NB4 (cell line): ENCODE measurements at regions not wholly inside any gene's neighbourhood (a gene's known extent, or its start where the extent isn't known, plus 50 kb on each side); places are given as distances from the start of the nearest gene placed in this dataset.

Source experiments
- POLR2A ChIP-seq: IDR thresholded peaks from 2 replicates; pipeline ENCODE4 v1.6.1; 2011; ENCODE audit warnings: mild to moderate bottlenecking; ENCODE audit not compliant: insufficient read length; ENCODE audit errors: extremely low read depth
- TF ChIP-seq, protein P1 (sequence below): IDR thresholded peaks from one replicate; pipeline ENCODE4 v1.5.1; 2012; ENCODE audit warnings: low read depth, low read length

DNA sequence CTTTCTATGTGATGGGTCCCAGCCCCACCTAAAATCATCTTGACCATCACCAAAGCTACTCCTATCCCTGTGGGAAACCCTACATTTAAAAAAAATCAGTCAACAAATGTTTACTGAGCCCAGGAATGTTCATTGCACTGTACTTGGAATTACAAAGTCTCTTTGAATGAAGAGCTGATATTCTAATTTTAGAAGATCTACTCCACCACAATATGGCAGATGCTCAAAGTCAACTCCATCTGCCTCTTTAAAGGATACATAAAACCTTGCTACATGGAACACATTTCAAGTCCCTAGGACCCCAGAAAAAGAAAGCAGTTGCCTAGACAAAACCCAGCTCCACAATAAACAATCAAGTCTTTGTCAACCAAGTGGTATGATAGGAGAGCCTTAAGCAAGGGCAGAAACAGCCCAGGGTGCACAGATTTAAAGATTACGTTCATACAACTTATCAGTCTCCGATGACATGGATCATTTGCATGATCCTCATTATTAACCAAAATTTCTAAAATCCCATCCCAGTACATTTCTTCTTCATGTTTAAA is 234.3 kb upstream of the ACVR2A start:
- TF ChIP-seq, protein P1, sequence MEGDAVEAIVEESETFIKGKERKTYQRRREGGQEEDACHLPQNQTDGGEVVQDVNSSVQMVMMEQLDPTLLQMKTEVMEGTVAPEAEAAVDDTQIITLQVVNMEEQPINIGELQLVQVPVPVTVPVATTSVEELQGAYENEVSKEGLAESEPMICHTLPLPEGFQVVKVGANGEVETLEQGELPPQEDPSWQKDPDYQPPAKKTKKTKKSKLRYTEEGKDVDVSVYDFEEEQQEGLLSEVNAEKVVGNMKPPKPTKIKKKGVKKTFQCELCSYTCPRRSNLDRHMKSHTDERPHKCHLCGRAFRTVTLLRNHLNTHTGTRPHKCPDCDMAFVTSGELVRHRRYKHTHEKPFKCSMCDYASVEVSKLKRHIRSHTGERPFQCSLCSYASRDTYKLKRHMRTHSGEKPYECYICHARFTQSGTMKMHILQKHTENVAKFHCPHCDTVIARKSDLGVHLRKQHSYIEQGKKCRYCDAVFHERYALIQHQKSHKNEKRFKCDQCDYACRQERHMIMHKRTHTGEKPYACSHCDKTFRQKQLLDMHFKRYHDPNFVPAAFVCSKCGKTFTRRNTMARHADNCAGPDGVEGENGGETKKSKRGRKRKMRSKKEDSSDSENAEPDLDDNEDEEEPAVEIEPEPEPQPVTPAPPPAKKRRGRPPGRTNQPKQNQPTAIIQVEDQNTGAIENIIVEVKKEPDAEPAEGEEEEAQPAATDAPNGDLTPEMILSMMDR, result no peak
- TF ChIP-seq POLR2A, result no peak
